ENCODE measurements at regions not wholly inside any gene's neighbourhood (a gene's known extent, or its start where the extent isn't known, plus 50 kb on each side); places are given as distances from the start of the nearest gene placed in this dataset.
"Not testable (repeated sequence)": the region's sequence is repeated elsewhere in the genome, so short reads cannot be mapped to it uniquely, and the experiment has no call there.

DNA sequence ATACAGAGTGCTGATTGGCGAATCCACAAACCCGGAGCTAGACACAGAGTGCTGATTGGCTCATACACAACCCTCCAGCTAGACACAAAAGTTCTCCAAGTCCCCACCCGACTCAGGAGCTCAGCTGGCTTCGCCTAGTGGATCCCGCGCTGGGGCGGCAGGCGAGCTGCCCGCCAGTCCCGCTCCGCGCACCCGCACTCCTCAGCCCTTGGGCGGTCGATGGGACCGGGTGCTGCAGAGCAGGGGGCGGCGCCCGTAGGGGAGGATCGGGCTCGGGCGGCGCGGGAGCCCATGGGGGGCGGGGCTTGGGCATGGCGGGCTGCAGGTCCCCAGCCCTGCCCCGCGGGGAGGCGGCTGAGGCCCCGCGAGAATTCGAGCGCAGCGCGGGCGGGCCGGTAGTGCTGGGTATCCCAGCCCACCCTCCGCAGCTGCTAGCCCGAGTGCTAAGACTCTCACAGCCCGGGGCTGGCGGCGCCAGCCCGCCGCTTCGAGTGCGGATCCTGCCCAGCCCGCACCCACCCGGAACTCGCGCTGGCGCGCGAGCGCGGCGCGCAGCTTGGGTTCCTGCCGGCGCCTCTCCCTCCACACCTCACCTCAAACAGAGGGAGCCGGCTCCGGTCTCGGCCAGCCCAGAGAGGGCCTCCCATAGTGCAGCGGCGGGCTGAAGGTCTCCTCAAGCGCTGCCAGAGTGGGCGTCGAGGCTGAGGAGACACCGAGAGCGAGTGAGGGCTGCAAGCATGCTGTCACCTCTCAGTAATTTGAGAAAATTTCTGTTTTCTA is 75.5 kb upstream of the ATP5MC3 start:
- H3K27me3 ChIP-seq (ENCODE audit: insufficient read depth, low read length): peaks cover 6% of the 10 kb centered on the region

DNA sequence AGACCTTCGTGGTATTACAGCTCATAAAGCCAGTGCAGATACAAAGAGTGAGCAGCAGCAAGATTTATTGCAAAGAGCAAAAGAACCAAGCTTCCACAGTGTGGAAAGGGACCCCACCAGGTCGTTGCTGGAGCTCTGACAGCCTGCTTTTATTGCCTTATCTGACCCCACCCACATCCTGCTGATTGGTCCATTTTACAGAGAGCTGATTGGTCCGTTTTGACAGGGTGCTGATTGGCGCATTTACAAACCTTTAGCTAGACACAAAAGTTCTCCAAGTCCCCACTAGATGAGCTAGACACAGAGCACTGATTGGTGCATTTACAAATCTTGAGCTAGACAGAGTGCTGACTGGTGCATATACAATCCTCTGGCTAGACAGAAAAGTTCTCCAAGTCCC is 74.9 kb upstream of the ATP5MC3 start:
- not testable (repeated sequence) for H3K4me1 ChIP-seq (ENCODE audit: insufficient read depth, low read length); H3K9me3 ChIP-seq (ENCODE audit: low read length); H2AFZ ChIP-seq (ENCODE audit: low read depth, low read length); H3K27me3 ChIP-seq (ENCODE audit: insufficient read depth, low read length); H3K4me3 ChIP-seq (ENCODE audit: low read length); H3K36me3 ChIP-seq (ENCODE audit: insufficient read depth, low read length)

More for the DNA sequence above, 75.5 kb upstream of the ATP5MC3 start:
- Histone ChIP-seq H3K4me3 (ENCODE audit: low read length) (no peak overlapping the region), H3K4me1 (ENCODE audit: insufficient read depth, low read length) (no peaks in the 10 kb centered on the region), H2AFZ (ENCODE audit: low read depth, low read length) (no peak overlapping the region), H3K36me3 (ENCODE audit: insufficient read depth, low read length) (no peaks in the 10 kb centered on the region), H3K9me3 (ENCODE audit: low read length) (no peaks in the 10 kb centered on the region)

DNA sequence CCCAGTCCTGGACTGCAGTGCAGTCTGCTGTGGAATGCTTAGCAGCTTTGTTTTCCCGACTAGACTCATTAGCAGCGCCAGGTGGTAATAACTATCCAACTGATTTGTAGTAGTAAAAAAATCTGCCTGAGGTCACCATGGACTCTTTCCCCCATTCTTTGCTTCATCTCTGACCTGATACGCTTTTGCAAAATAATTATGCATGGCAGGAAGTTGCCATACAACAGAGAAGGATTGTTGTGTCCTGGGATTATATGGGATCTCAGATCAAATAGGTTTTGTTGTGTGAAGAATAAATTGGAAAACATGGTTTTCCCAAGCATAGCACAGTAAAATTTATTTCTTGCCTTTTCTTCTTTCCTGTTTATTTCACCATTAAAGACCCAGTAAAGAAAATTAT is 72.4 kb upstream of the ATP5MC3 start:
- Histone ChIP-seq H3K36me3 (ENCODE audit: insufficient read depth, low read length) (no peaks in the 10 kb centered on the region), H3K9me3 (ENCODE audit: low read length) (no peaks in the 10 kb centered on the region), H2AFZ (ENCODE audit: low read depth, low read length) (no peak overlapping the region), H3K4me3 (ENCODE audit: low read length) (no peak overlapping the region), H3K4me1 (ENCODE audit: insufficient read depth, low read length) (no peaks in the 10 kb centered on the region), H3K27me3 (ENCODE audit: insufficient read depth, low read length) (peaks cover 6% of the 10 kb centered on the region)

DNA sequence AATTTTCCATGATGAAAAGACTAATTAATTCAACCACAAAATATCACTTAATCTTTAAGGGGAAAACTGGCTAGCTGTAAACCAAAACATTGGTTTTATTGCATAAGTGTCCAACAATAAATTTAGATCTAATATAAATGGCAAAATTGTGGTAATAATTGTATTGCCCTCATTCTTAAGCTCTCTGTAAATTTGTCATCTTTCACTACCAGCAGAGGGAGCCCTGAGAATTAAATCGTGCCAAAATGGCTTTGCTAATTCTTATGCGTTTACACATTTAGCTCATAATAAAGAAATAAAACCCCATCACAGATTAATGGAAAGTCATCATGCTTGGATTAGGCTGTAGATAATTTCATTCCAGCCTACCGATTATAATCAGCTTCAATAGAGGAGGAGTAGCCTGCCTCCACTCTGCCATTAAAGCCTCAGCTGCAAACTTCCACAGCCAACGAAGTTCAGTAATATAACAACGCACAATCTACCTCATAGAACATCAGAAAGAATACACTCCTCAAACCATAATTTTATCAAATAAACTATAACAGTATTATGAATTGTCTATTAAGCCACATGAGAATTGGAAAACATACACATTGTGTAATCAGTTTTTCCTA is 70.0 kb upstream of the ATP5MC3 start:
- H3K4me1 ChIP-seq (ENCODE audit: insufficient read depth, low read length): no peaks in the 10 kb centered on the region
- H3K36me3 ChIP-seq (ENCODE audit: insufficient read depth, low read length): no peaks in the 10 kb centered on the region
- peaks cover 12% of the 10 kb centered on the region for H3K27me3 ChIP-seq (ENCODE audit: insufficient read depth, low read length)

GRCh38 chr2:175247159-175247558 is 65.6 kb upstream of the ATP5MC3 start:
- Histone ChIP-seq H3K9me3 (ENCODE audit: low read length) (no peaks in the 10 kb centered on the region), H3K4me1 (ENCODE audit: insufficient read depth, low read length) (no peaks in the 10 kb centered on the region), H3K36me3 (ENCODE audit: insufficient read depth, low read length) (no peaks in the 10 kb centered on the region), H3K4me3 (ENCODE audit: low read length) (no peak overlapping the region), H3K27me3 (ENCODE audit: insufficient read depth, low read length) (peaks cover 6% of the 10 kb centered on the region), H2AFZ (ENCODE audit: low read depth, low read length) (no peak overlapping the region)

More for the DNA sequence above, 70.0 kb upstream of the ATP5MC3 start:
- no peak overlapping the region for H2AFZ ChIP-seq (ENCODE audit: low read depth, low read length)
- H3K4me3 ChIP-seq (ENCODE audit: low read length): no peak overlapping the region
- H3K9me3 ChIP-seq (ENCODE audit: low read length): no peaks in the 10 kb centered on the region

DNA sequence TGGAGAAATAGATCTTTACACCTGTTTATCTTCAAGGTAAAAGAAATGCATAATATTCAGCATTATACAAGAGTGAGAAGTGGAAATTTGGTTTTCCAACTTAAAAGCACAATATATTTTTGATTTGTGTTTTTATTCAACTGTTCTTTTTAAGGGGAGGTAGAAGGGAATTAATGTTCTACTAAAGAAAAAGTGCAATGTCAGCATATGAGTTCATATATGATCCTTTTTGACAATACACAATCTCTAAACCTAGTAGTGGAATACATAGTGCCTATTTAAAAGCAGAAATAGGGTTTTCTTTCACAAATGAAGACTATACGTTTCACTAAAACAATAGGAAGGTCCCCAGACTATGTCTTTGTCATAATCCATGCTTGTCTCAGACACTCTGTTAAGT is 63.2 kb upstream of the ATP5MC3 start:
- no peaks in the 10 kb centered on the region for H3K4me1 ChIP-seq (ENCODE audit: insufficient read depth, low read length)
- no peaks in the 10 kb centered on the region for H3K36me3 ChIP-seq (ENCODE audit: insufficient read depth, low read length)
- peaks cover 6% of the 10 kb centered on the region for H3K27me3 ChIP-seq (ENCODE audit: insufficient read depth, low read length)
- H2AFZ ChIP-seq (ENCODE audit: low read depth, low read length): no peak overlapping the region
- no peaks in the 10 kb centered on the region for H3K9me3 ChIP-seq (ENCODE audit: low read length)
- no peak overlapping the region for H3K4me3 ChIP-seq (ENCODE audit: low read length)

DNA sequence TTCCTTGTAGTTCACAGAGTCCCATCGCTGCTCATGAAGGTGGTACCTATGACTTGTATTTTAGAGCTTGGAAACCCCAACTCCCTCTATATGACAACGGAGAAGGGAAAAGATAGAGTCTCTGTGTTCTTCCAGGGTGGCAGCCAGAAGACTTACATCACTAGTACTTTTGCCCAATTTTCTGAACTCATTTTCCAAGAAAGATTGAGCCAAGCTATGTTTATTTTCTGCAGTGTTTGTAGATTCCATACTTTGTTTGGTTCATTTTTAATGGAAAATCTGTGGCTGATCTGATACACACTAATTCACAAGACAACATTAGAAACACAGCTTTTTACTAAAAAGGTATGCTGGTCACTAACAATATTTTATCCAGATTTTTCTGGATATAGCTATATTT is 60.2 kb upstream of the ATP5MC3 start:
- H3K27me3 ChIP-seq (ENCODE audit: insufficient read depth, low read length): no peaks in the 10 kb centered on the region
- H3K36me3 ChIP-seq (ENCODE audit: insufficient read depth, low read length): no peaks in the 10 kb centered on the region
- no peak overlapping the region for H2AFZ ChIP-seq (ENCODE audit: low read depth, low read length)
- H3K9me3 ChIP-seq (ENCODE audit: low read length): peaks cover 4% of the 10 kb centered on the region
- H3K4me3 ChIP-seq (ENCODE audit: low read length): no peak overlapping the region
- no peaks in the 10 kb centered on the region for H3K4me1 ChIP-seq (ENCODE audit: insufficient read depth, low read length)

- H3K4me1 ChIP-seq (ENCODE audit: insufficient read depth, low read length); H3K27me3 ChIP-seq (ENCODE audit: insufficient read depth, low read length); H3K36me3 ChIP-seq (ENCODE audit: insufficient read depth, low read length); H3K9me3 ChIP-seq (ENCODE audit: low read length); H3K4me3 ChIP-seq (ENCODE audit: low read length); H2AFZ ChIP-seq (ENCODE audit: low read depth, low read length): not testable (repeated sequence)
Observed at GRCh38 chr2:175240033-175240432, 58.5 kb upstream of the ATP5MC3 start.

- no peak overlapping the region for H2AFZ ChIP-seq (ENCODE audit: low read depth, low read length)
- no peaks in the 10 kb centered on the region for H3K36me3 ChIP-seq (ENCODE audit: insufficient read depth, low read length)
- no peaks in the 10 kb centered on the region for H3K4me1 ChIP-seq (ENCODE audit: insufficient read depth, low read length)
- peaks cover 4% of the 10 kb centered on the region for H3K9me3 ChIP-seq (ENCODE audit: low read length)
- no peak overlapping the region for H3K4me3 ChIP-seq (ENCODE audit: low read length)
- no peaks in the 10 kb centered on the region for H3K27me3 ChIP-seq (ENCODE audit: insufficient read depth, low read length)
Observed at GRCh38 chr2:175236930-175237329, 55.4 kb upstream of the ATP5MC3 start.

GRCh38 chr2:175234650-175235049 is 53.1 kb upstream of the ATP5MC3 start:
- H3K4me1 ChIP-seq (ENCODE audit: insufficient read depth, low read length): no peaks in the 10 kb centered on the region
- H3K9me3 ChIP-seq (ENCODE audit: low read length): peaks cover 4% of the 10 kb centered on the region
- H3K36me3 ChIP-seq (ENCODE audit: insufficient read depth, low read length): no peaks in the 10 kb centered on the region
- no peak overlapping the region for H2AFZ ChIP-seq (ENCODE audit: low read depth, low read length)
- H3K4me3 ChIP-seq (ENCODE audit: low read length): no peak overlapping the region
- H3K27me3 ChIP-seq (ENCODE audit: insufficient read depth, low read length): no peaks in the 10 kb centered on the region

DNA sequence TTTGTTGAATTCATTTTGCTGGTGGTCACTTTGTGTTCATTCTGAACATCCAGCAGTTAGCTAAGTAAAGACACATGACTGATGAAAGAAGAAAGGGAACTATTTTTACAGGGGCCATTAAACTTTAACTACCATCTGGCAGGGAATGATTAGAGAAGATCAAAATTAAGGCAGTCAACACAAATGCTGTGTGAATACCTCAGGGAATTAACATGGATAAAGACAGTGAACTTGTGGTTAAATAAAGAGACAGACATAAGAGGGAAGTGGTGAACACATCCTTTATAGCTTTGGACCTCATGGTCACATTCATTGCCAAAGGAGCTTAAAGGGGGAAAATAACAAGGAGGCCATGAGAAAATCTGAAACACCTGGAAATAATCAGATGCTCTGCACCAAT is 52.6 kb upstream of the ATP5MC3 start:
- no peak overlapping the region for H3K4me3 ChIP-seq (ENCODE audit: low read length)
- H3K9me3 ChIP-seq (ENCODE audit: low read length): peaks cover 2% of the 10 kb centered on the region
- H2AFZ ChIP-seq (ENCODE audit: low read depth, low read length): no peak overlapping the region
- H3K36me3 ChIP-seq (ENCODE audit: insufficient read depth, low read length): no peaks in the 10 kb centered on the region
- H3K4me1 ChIP-seq (ENCODE audit: insufficient read depth, low read length): no peaks in the 10 kb centered on the region
- H3K27me3 ChIP-seq (ENCODE audit: insufficient read depth, low read length): no peaks in the 10 kb centered on the region

- Histone ChIP-seq H3K4me3 (ENCODE audit: low read length) (no peak overlapping the region), H3K36me3 (ENCODE audit: insufficient read depth, low read length) (no peaks in the 10 kb centered on the region), H3K9me3 (ENCODE audit: low read length) (no peaks in the 10 kb centered on the region), H2AFZ (ENCODE audit: low read depth, low read length) (no peak overlapping the region), H3K4me1 (ENCODE audit: insufficient read depth, low read length) (no peaks in the 10 kb centered on the region), H3K27me3 (ENCODE audit: insufficient read depth, low read length) (no peaks in the 10 kb centered on the region)
Observed at GRCh38 chr2:175233135-175233719, 51.7 kb upstream of the ATP5MC3 start.
